H1 (cell line): ENCODE measurements at regions not wholly inside any gene's neighbourhood (a gene's known extent, or its start where the extent isn't known, plus 50 kb on each side); places are given as distances from the start of the nearest gene placed in this dataset.

ENCODE experiments used
- EGR1 ChIP-seq: IDR thresholded peaks from 2 replicates; pipeline ENCODE4 v1.6.1; 2011; ENCODE audit warnings: low read depth, low read length, borderline replicate concordance
- EZH2 ChIP-seq: fragments of 200-600 bp; sonication (generic); IDR thresholded peaks from 2 replicates; pipeline ENCODE4 v1.7.1; 2012; ENCODE audit warnings: low read depth, mild to moderate bottlenecking, moderate library complexity, low read length, inconsistent platforms; ENCODE audit not compliant: severe bottlenecking
- GTF2F1 ChIP-seq: IDR thresholded peaks from 2 replicates; pipeline ENCODE4 v1.6.1; 2012; ENCODE audit warnings: low read depth, low read length, improper control_type of control experiment, borderline replicate concordance
- PHF8 ChIP-seq: fragments of 200-600 bp; sonication (generic); conservative IDR thresholded peaks from 2 replicates; pipeline ENCODE4 v1.7.1; 2012; ENCODE audit warnings: low read depth, mild to moderate bottlenecking, inconsistent platforms, low read length, moderate library complexity
- POLR2A ChIP-seq, 2 experiments: IDR thresholded peaks; 1 replicate in 1 of 2; 2 replicates in 1 of 2; pipeline ENCODE4 v1.6.1; 2011; ENCODE audit warnings: low read depth in 2 of 2, low read length in 2 of 2, mild to moderate bottlenecking in 2 of 2; ENCODE audit errors: control extremely low read depth in 1 of 2
- POLR2AphosphoS5 ChIP-seq: IDR thresholded peaks from 2 replicates; pipeline ENCODE4 v1.6.1; 2011; ENCODE audit warnings: low read depth, low read length
- SIN3A ChIP-seq, 2 experiments: IDR thresholded peaks in 1 of 2; conservative IDR thresholded peaks in 1 of 2; 2 replicates each; pipeline ENCODE4 v1.6.1; 2011 to 2012; ENCODE audit warnings: low read length in 2 of 2, improper control_type of control experiment in 1 of 2, low read depth in 1 of 2, mild to moderate bottlenecking in 1 of 2
- TAF1 ChIP-seq: IDR thresholded peaks from 2 replicates; pipeline ENCODE4 v1.6.1; 2011; ENCODE audit warnings: mild to moderate bottlenecking, low read depth, low read length
- YY1 ChIP-seq: IDR thresholded peaks from 2 replicates; pipeline ENCODE4 v1.6.1; 2011; ENCODE audit warnings: low read depth, mild to moderate bottlenecking, low read length
- ZNF274 ChIP-seq: IDR thresholded peaks from 2 replicates; pipeline ENCODE4 v1.7.0; 2012; ENCODE audit warnings: low read length, borderline replicate concordance; ENCODE audit errors: extremely low read depth
- TF ChIP-seq, protein P1 (sequence below): IDR thresholded peaks from 2 replicates; pipeline ENCODE4 v1.6.1; 2012; ENCODE audit warnings: inconsistent platforms
- TF ChIP-seq, protein P2 (sequence below), 3 experiments: IDR thresholded peaks; 1 replicate in 2 of 3; 2 replicates in 1 of 3; pipeline versions ENCODE4 v1.5.1 to v1.6.1; 2011; ENCODE audit warnings: low read length in 3 of 3, mild to moderate bottlenecking in 3 of 3, inconsistent platforms in 2 of 3, low read depth in 1 of 3, moderate library complexity in 1 of 3; ENCODE audit not compliant: insufficient read depth in 1 of 3; ENCODE audit errors: control extremely low read depth in 1 of 3

DNA sequence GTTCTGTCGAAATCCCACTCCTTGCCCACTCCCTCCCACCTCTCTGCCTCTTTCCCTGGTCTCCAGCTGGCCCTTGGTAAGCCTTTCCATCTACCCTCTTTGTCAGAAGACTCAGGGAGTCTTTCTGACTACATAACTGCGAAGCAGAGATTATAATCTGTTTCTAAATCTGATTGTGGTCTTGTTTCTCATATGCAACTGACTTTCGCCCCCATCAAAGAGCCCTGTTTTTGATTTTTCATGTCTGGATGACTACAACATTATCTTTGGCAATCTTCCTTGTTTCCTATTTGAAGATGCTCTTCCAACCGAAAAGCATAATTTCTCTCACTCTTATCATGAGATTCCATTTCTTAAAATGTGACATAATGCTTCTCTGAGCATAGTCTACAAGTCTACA is 218.2 kb upstream of the ADAMTSL1 start:
- TF ChIP-seq, protein P1, sequence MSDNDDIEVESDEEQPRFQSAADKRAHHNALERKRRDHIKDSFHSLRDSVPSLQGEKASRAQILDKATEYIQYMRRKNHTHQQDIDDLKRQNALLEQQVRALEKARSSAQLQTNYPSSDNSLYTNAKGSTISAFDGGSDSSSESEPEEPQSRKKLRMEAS = no peak
- TF ChIP-seq TAF1 (no peak), SIN3A (conservative IDR thresholded peaks at IDR 0.05 in 1 of 2, IDR thresholded peaks at IDR 0.05 in 1 of 2; ENCODE audit: low read depth in 1 of 2, low read length in 2 of 2) (no peak), EGR1 (no peak), POLR2A (IDR thresholded peaks at IDR 0.05; ENCODE audit: control extremely low read depth in 1 of 2, low read depth in 2 of 2, low read length in 2 of 2) (no peak), ZNF274 (no peak), YY1 (no peak), POLR2AphosphoS5 (no peak), GTF2F1 (no peak), PHF8 (no peak), EZH2 (no peak)
- TF ChIP-seq, protein P2, sequence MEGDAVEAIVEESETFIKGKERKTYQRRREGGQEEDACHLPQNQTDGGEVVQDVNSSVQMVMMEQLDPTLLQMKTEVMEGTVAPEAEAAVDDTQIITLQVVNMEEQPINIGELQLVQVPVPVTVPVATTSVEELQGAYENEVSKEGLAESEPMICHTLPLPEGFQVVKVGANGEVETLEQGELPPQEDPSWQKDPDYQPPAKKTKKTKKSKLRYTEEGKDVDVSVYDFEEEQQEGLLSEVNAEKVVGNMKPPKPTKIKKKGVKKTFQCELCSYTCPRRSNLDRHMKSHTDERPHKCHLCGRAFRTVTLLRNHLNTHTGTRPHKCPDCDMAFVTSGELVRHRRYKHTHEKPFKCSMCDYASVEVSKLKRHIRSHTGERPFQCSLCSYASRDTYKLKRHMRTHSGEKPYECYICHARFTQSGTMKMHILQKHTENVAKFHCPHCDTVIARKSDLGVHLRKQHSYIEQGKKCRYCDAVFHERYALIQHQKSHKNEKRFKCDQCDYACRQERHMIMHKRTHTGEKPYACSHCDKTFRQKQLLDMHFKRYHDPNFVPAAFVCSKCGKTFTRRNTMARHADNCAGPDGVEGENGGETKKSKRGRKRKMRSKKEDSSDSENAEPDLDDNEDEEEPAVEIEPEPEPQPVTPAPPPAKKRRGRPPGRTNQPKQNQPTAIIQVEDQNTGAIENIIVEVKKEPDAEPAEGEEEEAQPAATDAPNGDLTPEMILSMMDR (IDR thresholded peaks at IDR 0.05; ENCODE audit: control extremely low read depth in 1 of 3, insufficient read depth in 1 of 3, low read depth in 1 of 3, low read length in 3 of 3) = no peak
